IMR-90 (cell line): ENCODE measurements at regions not wholly inside any gene's neighbourhood (a gene's known extent, or its start where the extent isn't known, plus 50 kb on each side); places are given as distances from the start of the nearest gene placed in this dataset.

Experiments used
- ATAC-seq: fragments of 200-7000 bp; cut with Tn5 transposase; 2 replicates; pipeline ENCODE4 v1.9.1; 2020; ENCODE audit warnings: low read depth, mild to moderate bottlenecking, moderate library complexity
- BruUV-seq: library from RNA; stranded (reverse); fragments of 400-500 nt; replicated peaks from 2 replicates; lab custom pipeline; 2021; lab: Mats Ljungman, UMichigan
- CTCF ChIA-PET: fragments of 300-600 bp; formaldehyde crosslinking; extraction: SDS; loops from one replicate; lab custom pipeline; 2021; ENCODE audit warnings: antibody characterized with exemption; lab: Yijun Ruan, JAX
- POLR2A ChIA-PET: fragments of 300-600 bp; sonication (Branson Sonifier 250); formaldehyde crosslinking; loops from one replicate; lab custom pipeline; 2022; ENCODE audit warnings: antibody characterized with exemption; ENCODE audit not compliant: unreplicated experiment; lab: Charles Lee
- DNase-seq: peaks from one replicate; pipeline ENCODE4 v3.0.0; 2013
- H2AFZ ChIP-seq: replicated peaks from 2 replicates; pipeline ENCODE3; 2013; ENCODE audit warnings: low read length, mild to moderate bottlenecking; ENCODE audit not compliant: poor library complexity
- H2AK5ac ChIP-seq: 2 replicates; pipeline ENCODE4 v1.6.1; 2013; ENCODE audit warnings: low read depth, low read length, inconsistent platforms
- H2AK9ac ChIP-seq: replicated peaks from 2 replicates; pipeline ENCODE3; 2013; ENCODE audit warnings: mild to moderate bottlenecking, low read depth, low read length, moderate library complexity; ENCODE audit not compliant: poor library complexity
- H2BK120ac ChIP-seq: 2 replicates; pipeline ENCODE4 v1.6.1; 2013; ENCODE audit warnings: low read depth, low read length, inconsistent platforms
- H2BK15ac ChIP-seq: 3 replicates; pipeline ENCODE4 v1.6.1; 2013; ENCODE audit warnings: low read depth, low read length, inconsistent platforms
- H2BK20ac ChIP-seq: 2 replicates; pipeline ENCODE4 v1.6.1; 2013; ENCODE audit warnings: low read depth, mild to moderate bottlenecking, inconsistent platforms, low read length, moderate library complexity
- H2BK5ac ChIP-seq: 2 replicates; pipeline ENCODE4 v1.6.1; 2013; ENCODE audit warnings: mild to moderate bottlenecking, low read depth, low read length, inconsistent platforms; ENCODE audit not compliant: poor library complexity, severe bottlenecking
- H3K14ac ChIP-seq: replicated peaks from 2 replicates; pipeline ENCODE4 v1.6.1; 2013; ENCODE audit warnings: low read depth, low read length, inconsistent platforms
- H3K18ac ChIP-seq: 2 replicates; pipeline ENCODE4 v1.6.1; 2013; ENCODE audit warnings: low read depth, low read length, control low read depth
- H3K23ac ChIP-seq: 2 replicates; pipeline ENCODE4 v1.6.1; 2013; ENCODE audit warnings: low read depth, low read length, inconsistent platforms
- H3K27ac ChIP-seq: 2 replicates; pipeline ENCODE4 v1.5.1; 2013; ENCODE audit warnings: mild to moderate bottlenecking, control low read depth, low read length; ENCODE audit not compliant: insufficient read depth
- H3K27me3 ChIP-seq: 2 replicates; pipeline ENCODE4 v1.6.1; 2013; ENCODE audit warnings: low read length; ENCODE audit not compliant: control insufficient read depth, insufficient read depth
- H3K36me3 ChIP-seq: 2 replicates; pipeline ENCODE4 v1.6.1; 2013; ENCODE audit warnings: low read length, mixed read lengths; ENCODE audit not compliant: control insufficient read depth, insufficient read depth
- H3K4ac ChIP-seq: 2 replicates; pipeline ENCODE4 v1.6.1; 2013; ENCODE audit warnings: low read depth, low read length, inconsistent platforms
- H3K4me1 ChIP-seq: 2 replicates; pipeline ENCODE4 v1.6.1; 2013; ENCODE audit warnings: low read length, mixed read lengths; ENCODE audit not compliant: control insufficient read depth, insufficient read depth
- H3K4me2 ChIP-seq: 2 replicates; pipeline ENCODE4 v1.6.1; 2013; ENCODE audit warnings: low read depth, mild to moderate bottlenecking, control low read depth, low read length, moderate library complexity
- H3K4me3 ChIP-seq: 2 replicates; pipeline ENCODE4 v1.5.1; 2013; ENCODE audit warnings: low read depth, mild to moderate bottlenecking, control low read depth, low read length, moderate library complexity; ENCODE audit not compliant: insufficient read depth
- H3K56ac ChIP-seq: 2 replicates; pipeline ENCODE4 v1.6.1; 2013; ENCODE audit warnings: low read length, inconsistent platforms; ENCODE audit not compliant: insufficient read depth; ENCODE audit errors: extremely low read depth
- H3K79me1 ChIP-seq, 2 experiments: 2 replicates each; pipeline ENCODE4 v1.6.1; 2013; ENCODE audit warnings: low read length in 2 of 2, inconsistent platforms in 1 of 2, low read depth in 1 of 2
- H3K9ac ChIP-seq: 2 replicates; pipeline ENCODE4 v1.6.1; 2013; ENCODE audit warnings: low read depth, low read length, control low read depth
- H3K9me1 ChIP-seq: 2 replicates; pipeline ENCODE4 v1.6.1; 2013; ENCODE audit warnings: low read length, inconsistent platforms; ENCODE audit not compliant: insufficient read depth
- H3K9me3 ChIP-seq: 2 replicates; pipeline ENCODE4 v1.6.1; 2013; ENCODE audit warnings: low read length; ENCODE audit not compliant: control insufficient read depth, insufficient read depth
- H4K20me1 ChIP-seq: 2 replicates; pipeline ENCODE4 v1.6.1; 2013; ENCODE audit warnings: low read length, inconsistent platforms; ENCODE audit not compliant: insufficient read depth
- H4K5ac ChIP-seq: 2 replicates; pipeline ENCODE4 v1.6.1; 2013; ENCODE audit warnings: mild to moderate bottlenecking, low read depth, low read length, control low read depth
- H4K8ac ChIP-seq, 2 experiments: 2 replicates each; pipeline ENCODE4 v1.6.1; 2013; ENCODE audit warnings: low read depth in 2 of 2, low read length in 2 of 2, control low read depth in 1 of 2, inconsistent platforms in 1 of 2
- H4K91ac ChIP-seq: 2 replicates; pipeline ENCODE4 v1.6.1; 2013; ENCODE audit warnings: low read depth, low read length, inconsistent platforms; ENCODE audit not compliant: insufficient read depth
- BHLHE40 ChIP-seq: fragments of 150-350 bp; IDR thresholded peaks from 2 replicates; pipeline ENCODE4 v1.6.1; 2016; ENCODE audit warnings: mild to moderate bottlenecking, low read depth, low read length
- CEBPB ChIP-seq: IDR thresholded peaks from 2 replicates; pipeline ENCODE4 v1.6.1; 2012; ENCODE audit warnings: low read depth, low read length, improper control_type of control experiment
- CHD1 ChIP-seq: IDR thresholded peaks from 2 replicates; pipeline ENCODE4 v1.6.1; 2012; ENCODE audit warnings: low read depth, low read length, improper control_type of control experiment
- CTCF ChIP-seq: conservative IDR thresholded peaks from 2 replicates; pipeline ENCODE4 v1.5.1; 2012; ENCODE audit warnings: mild to moderate bottlenecking, low read depth, low read length, improper control_type of control experiment
- ELK1 ChIP-seq: fragments of 150-350 bp; IDR thresholded peaks from 2 replicates; pipeline ENCODE4 v1.6.1; 2016; ENCODE audit warnings: low read depth, mild to moderate bottlenecking, low read length, moderate library complexity, borderline replicate concordance
- FOS ChIP-seq: fragments of 150-350 bp; IDR thresholded peaks from 2 replicates; pipeline ENCODE4 v1.6.1; 2016; ENCODE audit warnings: low read depth, low read length
- MAFK ChIP-seq: IDR thresholded peaks from 2 replicates; pipeline ENCODE4 v1.6.1; 2012; ENCODE audit warnings: low read depth, low read length, improper control_type of control experiment
- MAZ ChIP-seq: IDR thresholded peaks from 2 replicates; pipeline ENCODE4 v1.6.1; 2012; ENCODE audit warnings: low read depth, mild to moderate bottlenecking, low read length, improper control_type of control experiment, moderate library complexity, borderline replicate concordance
- MXI1 ChIP-seq: IDR thresholded peaks from 2 replicates; pipeline ENCODE4 v1.6.1; 2012; ENCODE audit warnings: low read depth, mild to moderate bottlenecking, low read length, moderate library complexity, borderline replicate concordance
- NFE2L2 ChIP-seq: fragments of 150-350 bp; IDR thresholded peaks from 2 replicates; pipeline ENCODE4 v1.6.1; 2016; ENCODE audit warnings: low read depth, mild to moderate bottlenecking, low read length
- POLR2A ChIP-seq: IDR thresholded peaks from 2 replicates; pipeline ENCODE4 v1.6.1; 2012; ENCODE audit warnings: mild to moderate bottlenecking, low read depth, low read length
- RAD21 ChIP-seq: IDR thresholded peaks from 2 replicates; pipeline ENCODE4 v1.6.1; 2012; ENCODE audit warnings: low read length, improper control_type of control experiment
- RCOR1 ChIP-seq: IDR thresholded peaks from 2 replicates; pipeline ENCODE4 v1.6.1; 2012; ENCODE audit warnings: mild to moderate bottlenecking, low read length, improper control_type of control experiment; ENCODE audit not compliant: insufficient replicate concordance
- RFX5 ChIP-seq: IDR thresholded peaks from 2 replicates; pipeline ENCODE4 v1.8.0; 2012; ENCODE audit warnings: low read depth, mild to moderate bottlenecking, low read length, moderate library complexity
- SMC3 ChIP-seq: fragments of 150-350 bp; IDR thresholded peaks from 2 replicates; pipeline ENCODE4 v1.6.1; 2016; ENCODE audit warnings: low read depth, mild to moderate bottlenecking, antibody characterized with exemption, low read length, moderate library complexity
- USF2 ChIP-seq: fragments of 150-350 bp; IDR thresholded peaks from 2 replicates; pipeline ENCODE4 v1.6.1; 2017; ENCODE audit warnings: mild to moderate bottlenecking, antibody characterized with exemption, low read length, low read depth
- WGBS, 2 experiments: methylation state at CpG; one replicate each; pipeline versions ENCODE4 v1.1.5 to v1.1.7; 2013; ENCODE audit warnings: missing lambda C conversion rate in 2 of 2; ENCODE audit not compliant: insufficient read length in 1 of 2; ENCODE audit errors: extremely low coverage in 2 of 2; 5-methylcytosine and 5-hydroxymethylcytosine counted together
- dilution Hi-C: fragments of 300-500 bp; cut with HindIII; formaldehyde crosslinking; loops from one replicate; pipeline ENCODE4 v1.14.3; 2018; ENCODE audit warnings: low sequenced_read_pairs; ENCODE audit not compliant: unreplicated experiment
- in situ Hi-C: fragments of 300-500 bp; cut with MboI; formaldehyde crosslinking; loops from 3 replicates; pipeline ENCODE4 v1.14.3; 2019; ENCODE audit warnings: low sequenced_read_pairs, inconsistent platforms, mixed read lengths
- intact Hi-C: fragments of 100-400 bp; cut with micrococcal nuclease; formaldehyde crosslinking; loops from 2 replicates; pipeline ENCODE4 v1.10.0; 2022

- Histone ChIP-seq H3K4ac (no peak overlapping the region), H3K56ac (no peak overlapping the region), H3K4me1 (no peaks in the 10 kb centered on the region), H3K18ac (no peak overlapping the region), H2BK15ac (no peak overlapping the region), H3K9ac (no peak overlapping the region), H4K5ac (no peak overlapping the region), H3K4me2 (no peak overlapping the region), H3K27me3 (no peaks in the 10 kb centered on the region), H2AK5ac (no peak overlapping the region), H2BK120ac (no peak overlapping the region), H3K79me1 (no peaks in the 10 kb centered on the region), H4K91ac (no peak overlapping the region), H3K36me3 (no peaks in the 10 kb centered on the region), H3K14ac (no peak overlapping the region), H3K23ac (no peak overlapping the region), H2BK20ac (no peak overlapping the region), H4K8ac (no peak overlapping the region), H4K20me1 (no peaks in the 10 kb centered on the region), H3K4me3 (no peak overlapping the region), H2BK5ac (no peak overlapping the region), H2AK9ac (no peak overlapping the region), H3K9me3 (no peaks in the 10 kb centered on the region), H2AFZ (no peak overlapping the region), H3K9me1 (no peaks in the 10 kb centered on the region), H3K27ac (no peak overlapping the region)
- WGBS, 2 experiments = no CpG with 5 or more reads among the region's 4 CpGs
- in situ Hi-C loops = no loop called here
- BruUV-seq = no TSS peak
- DNase-seq = no peak
- CTCF ChIA-PET = interaction anchor here (0.5 kb wide), 1 partner anchor 178 kb away, joined by 4 read pairs; no protein-coding TSS in a partner anchor
- dilution Hi-C loops = no loop called here
- intact Hi-C loops = no loop called here
- POLR2A ChIA-PET = no interaction called here
- ATAC-seq = no peak
- TF ChIP-seq BHLHE40 (no peak), MAFK (no peak), MXI1 (no peak), CEBPB (no peak), CHD1 (no peak), CTCF (no peak), RAD21 (no peak), RFX5 (no peak), FOS (no peak), NFE2L2 (no peak), ELK1 (no peak), USF2 (no peak), RCOR1 (no peak), MAZ (no peak), POLR2A (no peak), SMC3 (no peak)
Observed at GRCh38 chr6:104597541-104598050, 262.1 kb downstream of the HACE1 start.
